ENCODE measurements at regions not wholly inside any gene's neighbourhood (a gene's known extent, or its start where the extent isn't known, plus 50 kb on each side); places are given as distances from the start of the nearest gene placed in this dataset.

DNA sequence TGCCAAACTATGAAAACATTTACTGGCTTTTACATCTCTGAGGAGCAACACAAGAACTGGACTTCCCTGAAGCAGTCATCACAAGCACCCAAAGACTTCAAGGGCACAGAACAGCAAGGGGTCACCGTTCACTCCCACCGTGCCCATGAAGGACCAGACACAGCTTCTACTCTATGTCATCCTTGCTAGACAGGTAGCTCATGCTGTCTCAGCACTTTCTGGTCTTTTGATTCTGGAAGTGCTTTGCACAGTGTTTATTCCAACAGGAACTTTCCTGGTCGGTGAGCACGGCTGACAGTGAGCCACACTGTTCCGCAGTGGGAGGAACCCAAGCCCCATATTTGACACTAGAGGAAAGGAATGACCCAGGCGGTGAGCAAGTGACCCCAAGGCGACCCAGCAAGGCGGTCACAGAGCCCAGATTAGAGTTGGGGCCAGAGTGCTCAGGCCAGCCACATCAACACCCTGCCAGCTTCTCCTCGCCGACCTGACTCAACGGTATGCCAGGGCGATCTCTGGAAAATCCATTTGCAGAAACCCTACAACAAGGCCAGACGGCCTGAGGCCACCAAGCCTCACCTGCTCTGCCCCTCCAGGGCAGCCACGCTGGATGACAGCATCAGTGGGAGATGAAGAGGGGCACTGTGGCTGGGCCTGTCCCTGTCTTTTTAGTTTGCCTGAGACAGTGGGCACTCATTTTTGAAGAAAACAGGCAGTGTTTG lies 318.6 kb downstream of the TCERG1L start:
- Histone ChIP-seq H3K4me3 (ENCODE audit: low read length) (no peak overlapping the region), H3K9me3 (ENCODE audit: control insufficient read depth, low read depth, low read length) (no peaks in the 10 kb centered on the region), H3K9ac (ENCODE audit: low read length) (no peak overlapping the region), H3K27me3 (ENCODE audit: control insufficient read depth, insufficient read depth, low read length) (no peaks in the 10 kb centered on the region), H3K27ac (ENCODE audit: low read length) (no peak overlapping the region), H3K4me1 (ENCODE audit: control insufficient read depth, low read depth, low read length) (no peaks in the 10 kb centered on the region), H3K36me3 (ENCODE audit: control insufficient read depth, low read depth, low read length) (no peaks in the 10 kb centered on the region)

- Histone ChIP-seq H3K27me3 (ENCODE audit: control insufficient read depth, insufficient read depth, low read length) (no peaks in the 10 kb centered on the region), H3K36me3 (ENCODE audit: control insufficient read depth, low read depth, low read length) (no peaks in the 10 kb centered on the region), H3K9ac (ENCODE audit: low read length) (no peak overlapping the region), H3K4me1 (ENCODE audit: control insufficient read depth, low read depth, low read length) (no peaks in the 10 kb centered on the region), H3K4me3 (ENCODE audit: low read length) (no peak overlapping the region), H3K27ac (ENCODE audit: low read length) (no peak overlapping the region), H3K9me3 (ENCODE audit: control insufficient read depth, low read depth, low read length) (no peaks in the 10 kb centered on the region)
Measured at GRCh38 chr10:130993612-130994011, 317.9 kb downstream of the TCERG1L start.

GRCh38 chr10:130994191-130994590 lies 317.3 kb downstream of the TCERG1L start:
- Histone ChIP-seq H3K36me3 (ENCODE audit: control insufficient read depth, low read depth, low read length) (no peaks in the 10 kb centered on the region), H3K9me3 (ENCODE audit: control insufficient read depth, low read depth, low read length) (no peaks in the 10 kb centered on the region), H3K4me3 (ENCODE audit: low read length) (no peak overlapping the region), H3K27ac (ENCODE audit: low read length) (no peak overlapping the region), H3K4me1 (ENCODE audit: control insufficient read depth, low read depth, low read length) (no peaks in the 10 kb centered on the region), H3K9ac (ENCODE audit: low read length) (no peak overlapping the region), H3K27me3 (ENCODE audit: control insufficient read depth, insufficient read depth, low read length) (no peaks in the 10 kb centered on the region)

GRCh38 chr10:130994845-130995244 lies 316.7 kb downstream of the TCERG1L start:
- no peaks in the 10 kb centered on the region for H3K36me3 ChIP-seq (ENCODE audit: control insufficient read depth, low read depth, low read length)
- H3K27me3 ChIP-seq (ENCODE audit: control insufficient read depth, insufficient read depth, low read length) = no peaks in the 10 kb centered on the region
- no peaks in the 10 kb centered on the region for H3K4me1 ChIP-seq (ENCODE audit: control insufficient read depth, low read depth, low read length)
- no peaks in the 10 kb centered on the region for H3K9me3 ChIP-seq (ENCODE audit: control insufficient read depth, low read depth, low read length)
- no peak overlapping the region for H3K27ac ChIP-seq (ENCODE audit: low read length)
- H3K4me3 ChIP-seq (ENCODE audit: low read length) = no peak overlapping the region
- H3K9ac ChIP-seq (ENCODE audit: low read length) = no peak overlapping the region

GRCh38 chr10:130997267-130998045 lies 314.1 kb downstream of the TCERG1L start:
- no peak overlapping the region for H3K4me3 ChIP-seq (ENCODE audit: low read length)

DNA sequence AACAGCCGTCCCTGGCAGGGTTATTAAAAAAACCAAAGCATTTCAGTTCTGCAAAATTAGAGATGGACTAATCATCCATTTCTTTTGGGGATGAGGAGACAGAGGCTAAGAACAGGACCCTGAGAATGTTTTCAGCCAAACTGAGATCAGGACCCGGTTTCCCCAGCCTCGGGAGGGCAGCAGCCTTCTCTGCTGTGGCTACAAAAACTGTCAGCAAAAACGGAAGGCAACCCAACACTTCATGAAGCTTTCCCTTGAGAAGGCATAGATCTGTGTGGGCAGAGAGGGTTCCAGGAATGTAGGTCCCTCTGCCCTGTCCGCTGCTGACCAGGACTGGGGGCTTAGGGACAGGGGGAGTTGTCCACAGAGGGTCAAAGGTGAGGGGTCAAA lies 313.5 kb downstream of the TCERG1L start:
- Histone ChIP-seq H3K4me3 (ENCODE audit: low read length) (no peak overlapping the region), H3K9ac (ENCODE audit: low read length) (no peak overlapping the region), H3K4me1 (ENCODE audit: control insufficient read depth, low read depth, low read length) (peaks cover 17% of the 10 kb centered on the region), H3K27me3 (ENCODE audit: control insufficient read depth, insufficient read depth, low read length) (no peaks in the 10 kb centered on the region), H3K36me3 (ENCODE audit: control insufficient read depth, low read depth, low read length) (no peaks in the 10 kb centered on the region), H3K27ac (ENCODE audit: low read length) (no peak overlapping the region), H3K9me3 (ENCODE audit: control insufficient read depth, low read depth, low read length) (no peaks in the 10 kb centered on the region)

More at GRCh38 chr10:130997267-130998045, 314.1 kb downstream of the TCERG1L start:
- H3K27me3 ChIP-seq (ENCODE audit: control insufficient read depth, insufficient read depth, low read length) = no peaks in the 10 kb centered on the region
- no peak overlapping the region for H3K9ac ChIP-seq (ENCODE audit: low read length)
- no peaks in the 10 kb centered on the region for H3K9me3 ChIP-seq (ENCODE audit: control insufficient read depth, low read depth, low read length)
- H3K4me1 ChIP-seq (ENCODE audit: control insufficient read depth, low read depth, low read length) = peaks cover 12% of the 10 kb centered on the region
- no peaks in the 10 kb centered on the region for H3K36me3 ChIP-seq (ENCODE audit: control insufficient read depth, low read depth, low read length)
- H3K27ac ChIP-seq (ENCODE audit: low read length) = no peak overlapping the region

DNA sequence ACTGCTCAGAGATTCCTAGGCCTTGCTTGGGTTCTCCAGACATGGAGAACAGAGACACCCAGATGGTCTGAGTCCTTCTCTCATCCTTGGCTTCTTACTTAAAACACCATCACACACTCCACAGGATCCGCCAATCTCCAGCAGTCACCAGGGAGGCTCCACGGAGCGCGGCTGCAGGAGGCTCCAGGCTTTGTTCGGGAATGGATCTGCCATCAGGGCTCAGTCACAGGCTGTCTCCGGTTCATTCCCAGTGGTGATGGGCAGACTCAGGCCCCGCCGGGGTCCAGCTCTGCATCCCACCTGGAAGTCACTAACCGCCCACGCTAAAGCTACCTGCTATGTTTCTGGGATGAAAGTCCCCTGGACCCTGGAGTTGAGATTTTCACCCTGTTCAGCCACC lies 312.9 kb downstream of the TCERG1L start:
- Histone ChIP-seq H3K27me3 (ENCODE audit: control insufficient read depth, insufficient read depth, low read length) (no peaks in the 10 kb centered on the region), H3K4me1 (ENCODE audit: control insufficient read depth, low read depth, low read length) (peaks cover 23% of the 10 kb centered on the region), H3K4me3 (ENCODE audit: low read length) (no peak overlapping the region), H3K9me3 (ENCODE audit: control insufficient read depth, low read depth, low read length) (no peaks in the 10 kb centered on the region), H3K36me3 (ENCODE audit: control insufficient read depth, low read depth, low read length) (no peaks in the 10 kb centered on the region), H3K9ac (ENCODE audit: low read length) (no peak overlapping the region), H3K27ac (ENCODE audit: low read length) (no peak overlapping the region)

- Histone ChIP-seq H3K4me3 (ENCODE audit: low read length) (no peak overlapping the region), H3K27me3 (ENCODE audit: control insufficient read depth, insufficient read depth, low read length) (no peaks in the 10 kb centered on the region), H3K36me3 (ENCODE audit: control insufficient read depth, low read depth, low read length) (no peaks in the 10 kb centered on the region), H3K9ac (ENCODE audit: low read length) (no peak overlapping the region), H3K9me3 (ENCODE audit: control insufficient read depth, low read depth, low read length) (no peaks in the 10 kb centered on the region), H3K4me1 (ENCODE audit: control insufficient read depth, low read depth, low read length) (peaks cover 29% of the 10 kb centered on the region), H3K27ac (ENCODE audit: low read length) (no peak overlapping the region)
Measured at GRCh38 chr10:130999376-131000202, 311.9 kb downstream of the TCERG1L start.

DNA sequence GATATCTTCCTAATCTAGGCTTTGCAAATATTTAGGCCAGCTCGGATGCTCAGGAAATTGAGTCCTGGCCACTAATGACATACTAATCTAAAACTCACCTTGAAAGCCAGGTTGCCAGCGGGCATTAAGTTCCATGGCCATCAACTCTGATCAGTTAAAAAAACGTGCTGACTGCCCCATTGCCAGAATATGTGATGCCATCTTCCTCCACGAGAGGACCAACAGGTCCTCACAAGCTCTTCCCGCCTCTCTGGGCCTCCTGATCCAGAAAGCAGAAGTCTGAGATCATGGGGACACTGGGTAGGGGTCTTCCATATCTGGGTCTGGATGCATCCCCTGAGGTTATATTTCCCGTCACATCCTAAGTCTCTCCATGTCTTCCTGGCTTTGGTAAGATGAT lies 311.3 kb downstream of the TCERG1L start:
- peaks cover 29% of the 10 kb centered on the region for H3K4me1 ChIP-seq (ENCODE audit: control insufficient read depth, low read depth, low read length)
- no peaks in the 10 kb centered on the region for H3K27me3 ChIP-seq (ENCODE audit: control insufficient read depth, insufficient read depth, low read length)
- H3K9ac ChIP-seq (ENCODE audit: low read length) = no peak overlapping the region
- H3K36me3 ChIP-seq (ENCODE audit: control insufficient read depth, low read depth, low read length) = no peaks in the 10 kb centered on the region
- no peaks in the 10 kb centered on the region for H3K9me3 ChIP-seq (ENCODE audit: control insufficient read depth, low read depth, low read length)
- no peak overlapping the region for H3K4me3 ChIP-seq (ENCODE audit: low read length)
- no peak overlapping the region for H3K27ac ChIP-seq (ENCODE audit: low read length)

GRCh38 chr10:131000743-131001142 lies 310.8 kb downstream of the TCERG1L start:
- Histone ChIP-seq H3K27ac (ENCODE audit: low read length) (no peak overlapping the region), H3K4me3 (ENCODE audit: low read length) (no peak overlapping the region)

GRCh38 chr10:131001438-131001837 lies 310.1 kb downstream of the TCERG1L start:
- no peak overlapping the region for H3K4me3 ChIP-seq (ENCODE audit: low read length)
- no peaks in the 10 kb centered on the region for H3K9me3 ChIP-seq (ENCODE audit: control insufficient read depth, low read depth, low read length)
- no peaks in the 10 kb centered on the region for H3K36me3 ChIP-seq (ENCODE audit: control insufficient read depth, low read depth, low read length)
- no peak overlapping the region for H3K27ac ChIP-seq (ENCODE audit: low read length)
- H3K9ac ChIP-seq (ENCODE audit: low read length) = no peak overlapping the region
- peaks cover 29% of the 10 kb centered on the region for H3K4me1 ChIP-seq (ENCODE audit: control insufficient read depth, low read depth, low read length)
- no peaks in the 10 kb centered on the region for H3K27me3 ChIP-seq (ENCODE audit: control insufficient read depth, insufficient read depth, low read length)

More at GRCh38 chr10:131000743-131001142, 310.8 kb downstream of the TCERG1L start:
- no peaks in the 10 kb centered on the region for H3K9me3 ChIP-seq (ENCODE audit: control insufficient read depth, low read depth, low read length)
- no peaks in the 10 kb centered on the region for H3K27me3 ChIP-seq (ENCODE audit: control insufficient read depth, insufficient read depth, low read length)
- H3K4me1 ChIP-seq (ENCODE audit: control insufficient read depth, low read depth, low read length) = peaks cover 29% of the 10 kb centered on the region
- H3K9ac ChIP-seq (ENCODE audit: low read length) = no peak overlapping the region
- H3K36me3 ChIP-seq (ENCODE audit: control insufficient read depth, low read depth, low read length) = no peaks in the 10 kb centered on the region

Measured in iPS-18a (cell line).